ENCODE measurements at regions not wholly inside any gene's neighbourhood (a gene's known extent, or its start where the extent isn't known, plus 50 kb on each side); places are given as distances from the start of the nearest gene placed in this dataset.

DNA sequence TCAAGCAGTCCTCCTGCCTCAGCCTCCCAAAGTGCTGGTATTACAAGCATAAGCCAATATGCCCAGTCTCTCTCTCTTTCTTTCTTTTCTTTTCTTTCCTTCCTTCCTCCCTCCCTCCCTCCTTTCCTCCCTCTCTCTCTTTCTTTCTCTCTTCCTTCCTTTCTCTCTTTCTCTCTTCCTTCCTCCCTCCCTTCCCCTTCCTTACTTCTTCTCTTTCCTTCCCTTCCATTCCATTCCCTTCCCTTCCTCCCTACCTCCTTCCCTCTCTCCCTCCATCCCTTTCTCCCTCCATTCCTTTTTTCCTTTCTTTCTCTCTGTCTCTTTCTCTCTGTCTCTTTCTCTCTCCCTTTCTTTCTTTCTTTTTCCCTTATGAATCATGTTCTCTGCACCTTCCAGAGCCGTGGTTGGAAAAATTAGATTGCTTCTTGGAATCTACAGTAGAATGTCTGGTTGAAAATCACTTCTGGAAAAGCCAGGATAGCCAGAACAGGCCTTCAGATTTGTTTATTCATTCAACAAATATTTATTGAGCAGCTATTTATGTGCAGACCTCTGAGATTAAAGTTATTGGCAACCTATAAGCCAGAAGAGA, 68.4 kb upstream of the ARHGAP5 start:
- TF ChIP-seq ZC3H10 (CRISPR knock-in tag; IDR thresholded peaks at IDR 0.05) (no peak), ZFP3 (CRISPR knock-in tag; IDR thresholded peaks at IDR 0.05) (no peak), ISL1 (CRISPR knock-in tag; IDR thresholded peaks at IDR 0.05) (no peak), GLIS3 (CRISPR knock-in tag; IDR thresholded peaks at IDR 0.05) (no peak), SNAI2 (CRISPR knock-in tag; IDR thresholded peaks at IDR 0.05) (no peak), PPARA (CRISPR knock-in tag; IDR thresholded peaks at IDR 0.05; ENCODE audit: borderline replicate concordance) (no peak), ZNF8 (CRISPR knock-in tag; IDR thresholded peaks at IDR 0.05) (no peak), ZNF70 (CRISPR knock-in tag; IDR thresholded peaks at IDR 0.05) (no peak), ESRRG (CRISPR knock-in tag; IDR thresholded peaks at IDR 0.05) (no peak), POU6F1 (CRISPR knock-in tag; IDR thresholded peaks at IDR 0.05; ENCODE audit: borderline replicate concordance, low read depth) (no peak), OSR1 (CRISPR knock-in tag; IDR thresholded peaks at IDR 0.05) (no peak), BACH2 (CRISPR knock-in tag; IDR thresholded peaks at IDR 0.05; ENCODE audit: borderline replicate concordance) (no peak), TOX (CRISPR knock-in tag; IDR thresholded peaks at IDR 0.05; ENCODE audit: borderline replicate concordance) (no peak), RARB (CRISPR knock-in tag; IDR thresholded peaks at IDR 0.05) (no peak), ARNTL (CRISPR knock-in tag; IDR thresholded peaks at IDR 0.05; ENCODE audit: borderline replicate concordance, low read depth) (no peak), ZFP30 (CRISPR knock-in tag; IDR thresholded peaks at IDR 0.05) (no peak)
- TF ChIP-seq, protein P1, sequence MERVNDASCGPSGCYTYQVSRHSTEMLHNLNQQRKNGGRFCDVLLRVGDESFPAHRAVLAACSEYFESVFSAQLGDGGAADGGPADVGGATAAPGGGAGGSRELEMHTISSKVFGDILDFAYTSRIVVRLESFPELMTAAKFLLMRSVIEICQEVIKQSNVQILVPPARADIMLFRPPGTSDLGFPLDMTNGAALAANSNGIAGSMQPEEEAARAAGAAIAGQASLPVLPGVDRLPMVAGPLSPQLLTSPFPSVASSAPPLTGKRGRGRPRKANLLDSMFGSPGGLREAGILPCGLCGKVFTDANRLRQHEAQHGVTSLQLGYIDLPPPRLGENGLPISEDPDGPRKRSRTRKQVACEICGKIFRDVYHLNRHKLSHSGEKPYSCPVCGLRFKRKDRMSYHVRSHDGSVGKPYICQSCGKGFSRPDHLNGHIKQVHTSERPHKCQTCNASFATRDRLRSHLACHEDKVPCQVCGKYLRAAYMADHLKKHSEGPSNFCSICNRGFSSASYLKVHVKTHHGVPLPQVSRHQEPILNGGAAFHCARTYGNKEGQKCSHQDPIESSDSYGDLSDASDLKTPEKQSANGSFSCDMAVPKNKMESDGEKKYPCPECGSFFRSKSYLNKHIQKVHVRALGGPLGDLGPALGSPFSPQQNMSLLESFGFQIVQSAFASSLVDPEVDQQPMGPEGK (CRISPR knock-in tag; IDR thresholded peaks at IDR 0.05; ENCODE audit: borderline replicate concordance) = no peak
- TF ChIP-seq, protein P2, sequence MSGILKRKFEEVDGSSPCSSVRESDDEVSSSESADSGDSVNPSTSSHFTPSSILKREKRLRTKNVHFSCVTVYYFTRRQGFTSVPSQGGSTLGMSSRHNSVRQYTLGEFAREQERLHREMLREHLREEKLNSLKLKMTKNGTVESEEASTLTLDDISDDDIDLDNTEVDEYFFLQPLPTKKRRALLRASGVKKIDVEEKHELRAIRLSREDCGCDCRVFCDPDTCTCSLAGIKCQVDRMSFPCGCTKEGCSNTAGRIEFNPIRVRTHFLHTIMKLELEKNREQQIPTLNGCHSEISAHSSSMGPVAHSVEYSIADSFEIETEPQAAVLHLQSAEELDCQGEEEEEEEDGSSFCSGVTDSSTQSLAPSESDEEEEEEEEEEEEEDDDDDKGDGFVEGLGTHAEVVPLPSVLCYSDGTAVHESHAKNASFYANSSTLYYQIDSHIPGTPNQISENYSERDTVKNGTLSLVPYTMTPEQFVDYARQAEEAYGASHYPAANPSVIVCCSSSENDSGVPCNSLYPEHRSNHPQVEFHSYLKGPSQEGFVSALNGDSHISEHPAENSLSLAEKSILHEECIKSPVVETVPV (CRISPR knock-in tag; IDR thresholded peaks at IDR 0.05) = no peak
- TF ChIP-seq, protein P3, sequence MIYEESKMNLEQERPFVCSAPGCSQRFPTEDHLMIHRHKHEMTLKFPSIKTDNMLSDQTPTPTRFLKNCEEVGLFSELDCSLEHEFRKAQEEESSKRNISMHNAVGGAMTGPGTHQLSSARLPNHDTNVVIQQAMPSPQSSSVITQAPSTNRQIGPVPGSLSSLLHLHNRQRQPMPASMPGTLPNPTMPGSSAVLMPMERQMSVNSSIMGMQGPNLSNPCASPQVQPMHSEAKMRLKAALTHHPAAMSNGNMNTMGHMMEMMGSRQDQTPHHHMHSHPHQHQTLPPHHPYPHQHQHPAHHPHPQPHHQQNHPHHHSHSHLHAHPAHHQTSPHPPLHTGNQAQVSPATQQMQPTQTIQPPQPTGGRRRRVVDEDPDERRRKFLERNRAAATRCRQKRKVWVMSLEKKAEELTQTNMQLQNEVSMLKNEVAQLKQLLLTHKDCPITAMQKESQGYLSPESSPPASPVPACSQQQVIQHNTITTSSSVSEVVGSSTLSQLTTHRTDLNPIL (CRISPR knock-in tag; IDR thresholded peaks at IDR 0.05; ENCODE audit: low read depth) = no peak
- ATAC-seq = no peak

GRCh38 chr14:32009221-32009975, 67.7 kb upstream of the ARHGAP5 start:
- TF ChIP-seq ZNF565 (CRISPR knock-in tag; conservative IDR thresholded peaks at IDR 0.05; ENCODE audit: low read depth) = no peak
- no peak for TF ChIP-seq ZNF8 (CRISPR knock-in tag; IDR thresholded peaks at IDR 0.05)
- no peak for TF ChIP-seq TOX (CRISPR knock-in tag; IDR thresholded peaks at IDR 0.05; ENCODE audit: borderline replicate concordance)
- no peak for TF ChIP-seq PPARA (CRISPR knock-in tag; IDR thresholded peaks at IDR 0.05; ENCODE audit: borderline replicate concordance)
- TF ChIP-seq, protein P3 (CRISPR knock-in tag; IDR thresholded peaks at IDR 0.05; ENCODE audit: low read depth) = no peak
- no peak for TF ChIP-seq ESRRG (CRISPR knock-in tag; IDR thresholded peaks at IDR 0.05)
- TF ChIP-seq BACH2 (CRISPR knock-in tag; IDR thresholded peaks at IDR 0.05; ENCODE audit: borderline replicate concordance) = no peak
- no peak for TF ChIP-seq TSHZ2 (CRISPR knock-in tag; IDR thresholded peaks at IDR 0.05)
- TF ChIP-seq SNAI2 (CRISPR knock-in tag; IDR thresholded peaks at IDR 0.05) = no peak
- no peak for TF ChIP-seq ZC3H10 (CRISPR knock-in tag; IDR thresholded peaks at IDR 0.05)
- TF ChIP-seq POU6F1 (CRISPR knock-in tag; IDR thresholded peaks at IDR 0.05; ENCODE audit: borderline replicate concordance, low read depth) = no peak
- no peak for TF ChIP-seq CSDC2 (CRISPR knock-in tag; IDR thresholded peaks at IDR 0.05)
- TF ChIP-seq OSR1 (CRISPR knock-in tag; IDR thresholded peaks at IDR 0.05) = no peak
- TF ChIP-seq, protein P1 (CRISPR knock-in tag; IDR thresholded peaks at IDR 0.05; ENCODE audit: borderline replicate concordance) = no peak
- no peak for TF ChIP-seq ZFP30 (CRISPR knock-in tag; IDR thresholded peaks at IDR 0.05)
- no peak for TF ChIP-seq ZFP3 (CRISPR knock-in tag; IDR thresholded peaks at IDR 0.05)
- no peak for TF ChIP-seq GLIS3 (CRISPR knock-in tag; IDR thresholded peaks at IDR 0.05)
- no peak for TF ChIP-seq ARNTL (CRISPR knock-in tag; IDR thresholded peaks at IDR 0.05; ENCODE audit: borderline replicate concordance, low read depth)
- no peak for ATAC-seq
